Neural progenitor cell (in vitro differentiated cells): ENCODE measurements at regions not wholly inside any gene's neighbourhood (a gene's known extent, or its start where the extent isn't known, plus 50 kb on each side); places are given as distances from the start of the nearest gene placed in this dataset.
A peak's percentile ranks its signal among the peaks of the same experiment; 100 is the strongest.

Experiments used
- DNase-seq: peaks from one replicate; pipeline ENCODE4 v3.0.0-alpha.2; 2016; ENCODE audit warnings: low spot score
- H2AFZ ChIP-seq: fragments of 200-600 bp; sonication (generic); replicated peaks from 2 replicates; pipeline ENCODE4 v1.6.1; 2016; ENCODE audit warnings: antibody characterized with exemption
- H3F3A ChIP-seq: fragments of 200-600 bp; sonication (generic); 2 replicates; pipeline ENCODE4 v1.6.1; 2016; ENCODE audit warnings: antibody characterized with exemption, low read depth
- H3K27ac ChIP-seq: fragments of 200-600 bp; sonication (generic); 2 replicates; pipeline ENCODE4 v1.5.1; 2016; ENCODE audit warnings: mild to moderate bottlenecking
- H3K27me3 ChIP-seq: fragments of 200-600 bp; sonication (generic); 2 replicates; pipeline ENCODE4 v1.6.1; 2016; ENCODE audit warnings: mild to moderate bottlenecking, moderate library complexity
- H3K36me3 ChIP-seq: fragments of 200-600 bp; sonication (generic); 2 replicates; pipeline ENCODE4 v1.5.1; 2016
- H3K4me1 ChIP-seq: fragments of 200-600 bp; sonication (generic); 2 replicates; pipeline ENCODE4 v1.6.1; 2016; ENCODE audit warnings: mixed run types
- H3K4me2 ChIP-seq: fragments of 200-600 bp; sonication (generic); 2 replicates; pipeline ENCODE4 v1.6.1; 2016
- H3K4me3 ChIP-seq: fragments of 200-600 bp; sonication (generic); 2 replicates; pipeline ENCODE4 v1.5.1; 2016
- H3K79me2 ChIP-seq: fragments of 200-600 bp; sonication (generic); 2 replicates; pipeline ENCODE4 v1.6.1; 2016; ENCODE audit warnings: low read depth
- H3K9ac ChIP-seq: fragments of 200-600 bp; sonication (generic); 2 replicates; pipeline ENCODE4 v1.6.1; 2016
- H3K9me3 ChIP-seq: fragments of 200-600 bp; sonication (generic); 2 replicates; pipeline ENCODE4 v1.5.1; 2016; ENCODE audit warnings: low read depth
- H4K20me1 ChIP-seq: fragments of 200-600 bp; sonication (generic); 2 replicates; pipeline ENCODE4 v1.6.1; 2016; ENCODE audit warnings: low read depth
- H3K27ac Mint-ChIP-seq: 3 replicates; pipeline ENCODE4 v1.8.0; 2021; ENCODE audit warnings: mixed read lengths
- H3K27me3 Mint-ChIP-seq: 2 replicates; pipeline ENCODE4 v1.8.0; 2022; ENCODE audit warnings: low read depth, mild to moderate bottlenecking, inconsistent platforms, moderate library complexity, mixed read lengths; ENCODE audit not compliant: insufficient read depth
- H3K36me3 Mint-ChIP-seq: 3 replicates; pipeline ENCODE4 v1.8.0; 2021; ENCODE audit warnings: mixed read lengths
- H3K4me1 Mint-ChIP-seq: 3 replicates; pipeline ENCODE4 v1.8.0; 2021; ENCODE audit warnings: mixed read lengths
- H3K4me3 Mint-ChIP-seq: 3 replicates; pipeline ENCODE4 v1.8.0; 2021; ENCODE audit warnings: mild to moderate bottlenecking, moderate library complexity, mixed read lengths
- H3K9me3 Mint-ChIP-seq: 3 replicates; pipeline ENCODE4 v1.8.0; 2020; ENCODE audit warnings: mixed read lengths
- CTCF ChIP-seq: fragments of 200-600 bp; sonication (generic); IDR thresholded peaks from 2 replicates; pipeline ENCODE4 v1.5.1; 2017; ENCODE audit warnings: antibody characterized with exemption, mild to moderate bottlenecking
- EZH2 ChIP-seq: fragments of 200-600 bp; sonication (generic); IDR thresholded peaks from 2 replicates; pipeline ENCODE4 v1.6.1; 2017; ENCODE audit warnings: antibody characterized with exemption, mild to moderate bottlenecking, moderate library complexity
- EZH2phosphoT487 ChIP-seq: fragments of 200-600 bp; sonication (generic); IDR thresholded peaks from 2 replicates; pipeline ENCODE4 v1.6.1; 2017; ENCODE audit warnings: antibody characterized with exemption

- H3K4me3 ChIP-seq, result no peak overlapping the region
- no peaks in the 10 kb centered on the region for H3K27me3 ChIP-seq
- Mint-ChIP-seq H3K27me3 (no peaks in the 10 kb centered on the region), H3K27ac (no peak overlapping the region), H3K36me3 (no peaks in the 10 kb centered on the region), H3K9me3 (no peaks in the 10 kb centered on the region), H3K4me3 (no peak overlapping the region), H3K4me1 (no peaks in the 10 kb centered on the region)
- H3K36me3 ChIP-seq, result no peaks in the 10 kb centered on the region
- no peak overlapping the region for H3K9ac ChIP-seq
- no peak for TF ChIP-seq CTCF
- TF ChIP-seq EZH2, result no peak
- TF ChIP-seq EZH2phosphoT487, result no peak
- no peaks in the 10 kb centered on the region for H3F3A ChIP-seq
- H3K4me1 ChIP-seq, result no peaks in the 10 kb centered on the region
- H3K27ac ChIP-seq, result no peak overlapping the region
- no peaks in the 10 kb centered on the region for H3K79me2 ChIP-seq
- no peak for DNase-seq
- no peaks in the 10 kb centered on the region for H4K20me1 ChIP-seq
- H2AFZ ChIP-seq, result peak overlapping the region; percentile 42
- H3K9me3 ChIP-seq, result no peaks in the 10 kb centered on the region
- H3K4me2 ChIP-seq, result no peak overlapping the region
Observed at GRCh38 chr16:63714876-63715275, 1407.0 kb downstream of the CDH11 start.

DNA sequence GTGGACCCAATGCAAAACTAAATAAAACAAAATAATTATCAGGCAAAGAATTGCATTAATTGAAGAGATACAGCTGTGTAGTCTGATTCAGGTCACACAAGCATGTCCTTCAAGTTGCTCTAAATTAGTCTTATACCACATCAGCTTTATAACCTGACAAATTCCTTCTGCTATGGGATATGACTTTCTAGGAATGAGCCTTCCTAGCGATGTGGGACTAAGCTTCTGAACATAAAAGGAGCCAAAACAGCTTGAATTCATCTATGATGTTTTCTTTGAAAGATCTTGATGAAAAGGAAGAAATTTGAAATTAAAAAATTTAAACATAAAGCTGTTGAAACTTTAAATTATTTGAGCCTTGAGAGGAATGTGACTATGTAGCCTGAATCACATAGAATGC is 1409.1 kb downstream of the CDH11 start:
- no peaks in the 10 kb centered on the region for H3K27me3 ChIP-seq
- H3K4me1 Mint-ChIP-seq, result no peaks in the 10 kb centered on the region
- no peak for TF ChIP-seq EZH2
- TF ChIP-seq EZH2phosphoT487, result no peak
- TF ChIP-seq CTCF, result no peak
- no peaks in the 10 kb centered on the region for H3K9me3 Mint-ChIP-seq
- H3K79me2 ChIP-seq, result no peaks in the 10 kb centered on the region
- H4K20me1 ChIP-seq, result no peaks in the 10 kb centered on the region
- no peak overlapping the region for H2AFZ ChIP-seq
- H3K4me2 ChIP-seq, result no peak overlapping the region
- no peaks in the 10 kb centered on the region for H3K36me3 ChIP-seq
- H3K4me3 Mint-ChIP-seq, result no peak overlapping the region
- no peak overlapping the region for H3K27ac Mint-ChIP-seq
- H3K4me1 ChIP-seq, result no peaks in the 10 kb centered on the region
- DNase-seq, result no peak
- H3K36me3 Mint-ChIP-seq, result no peaks in the 10 kb centered on the region
- H3F3A ChIP-seq, result no peaks in the 10 kb centered on the region
- no peaks in the 10 kb centered on the region for H3K27me3 Mint-ChIP-seq
- no peak overlapping the region for H3K27ac ChIP-seq
- H3K9me3 ChIP-seq, result no peaks in the 10 kb centered on the region
- H3K9ac ChIP-seq, result no peak overlapping the region
- H3K4me3 ChIP-seq, result no peak overlapping the region

DNA sequence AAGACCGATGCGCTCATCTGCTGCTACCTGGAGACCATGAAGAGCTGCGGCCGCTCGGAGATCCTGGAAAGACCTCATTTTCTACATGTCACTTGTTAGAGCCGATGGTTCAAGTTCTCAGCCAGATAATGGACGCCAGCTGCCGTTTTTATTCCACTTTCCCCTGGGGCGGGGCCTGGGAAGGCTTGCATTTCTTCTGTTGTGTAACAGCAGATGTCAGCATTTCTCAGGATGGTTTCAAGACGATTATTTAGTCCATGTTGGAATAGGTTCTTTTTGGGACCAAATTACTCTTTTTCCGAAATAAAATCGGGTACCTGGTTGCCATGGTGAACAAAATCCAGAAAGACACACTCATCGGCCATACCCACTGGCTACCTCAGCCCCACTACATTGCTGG is 1418.3 kb downstream of the CDH11 start:
- no peak overlapping the region for H3K27ac ChIP-seq
- Mint-ChIP-seq H3K4me1 (no peaks in the 10 kb centered on the region), H3K27ac (no peak overlapping the region), H3K4me3 (no peak overlapping the region), H3K9me3 (no peaks in the 10 kb centered on the region), H3K36me3 (no peaks in the 10 kb centered on the region), H3K27me3 (no peaks in the 10 kb centered on the region)
- no peaks in the 10 kb centered on the region for H4K20me1 ChIP-seq
- H3K36me3 ChIP-seq, result no peaks in the 10 kb centered on the region
- no peaks in the 10 kb centered on the region for H3K27me3 ChIP-seq
- no peak overlapping the region for H3K9ac ChIP-seq
- H2AFZ ChIP-seq, result no peak overlapping the region
- H3F3A ChIP-seq, result no peaks in the 10 kb centered on the region
- DNase-seq, result no peak
- H3K79me2 ChIP-seq, result no peaks in the 10 kb centered on the region
- H3K4me3 ChIP-seq, result no peak overlapping the region
- TF ChIP-seq CTCF, result no peak
- TF ChIP-seq EZH2phosphoT487, result no peak
- no peak for TF ChIP-seq EZH2
- H3K4me1 ChIP-seq, result no peaks in the 10 kb centered on the region
- H3K9me3 ChIP-seq, result no peaks in the 10 kb centered on the region
- H3K4me2 ChIP-seq, result no peak overlapping the region
